ENCODE measurements at regions not wholly inside any gene's neighbourhood (a gene's known extent, or its start where the extent isn't known, plus 50 kb on each side); places are given as distances from the start of the nearest gene placed in this dataset.
"Not testable (repeated sequence)": the region's sequence is repeated elsewhere in the genome, so short reads cannot be mapped to it uniquely, and the experiment has no call there.

GRCh38 chr12:8294662-8295061 lies 67.2 kb upstream of the FAM90A1 start:
- not testable (repeated sequence) for TF ChIP-seq EGR1 (IDR thresholded peaks at IDR 0.05; ENCODE audit: low read depth in 2 of 2); RXRA (IDR thresholded peaks at IDR 0.05)
